ENCODE measurements at regions not wholly inside any gene's neighbourhood (a gene's known extent, or its start where the extent isn't known, plus 50 kb on each side); places are given as distances from the start of the nearest gene placed in this dataset.

DNA sequence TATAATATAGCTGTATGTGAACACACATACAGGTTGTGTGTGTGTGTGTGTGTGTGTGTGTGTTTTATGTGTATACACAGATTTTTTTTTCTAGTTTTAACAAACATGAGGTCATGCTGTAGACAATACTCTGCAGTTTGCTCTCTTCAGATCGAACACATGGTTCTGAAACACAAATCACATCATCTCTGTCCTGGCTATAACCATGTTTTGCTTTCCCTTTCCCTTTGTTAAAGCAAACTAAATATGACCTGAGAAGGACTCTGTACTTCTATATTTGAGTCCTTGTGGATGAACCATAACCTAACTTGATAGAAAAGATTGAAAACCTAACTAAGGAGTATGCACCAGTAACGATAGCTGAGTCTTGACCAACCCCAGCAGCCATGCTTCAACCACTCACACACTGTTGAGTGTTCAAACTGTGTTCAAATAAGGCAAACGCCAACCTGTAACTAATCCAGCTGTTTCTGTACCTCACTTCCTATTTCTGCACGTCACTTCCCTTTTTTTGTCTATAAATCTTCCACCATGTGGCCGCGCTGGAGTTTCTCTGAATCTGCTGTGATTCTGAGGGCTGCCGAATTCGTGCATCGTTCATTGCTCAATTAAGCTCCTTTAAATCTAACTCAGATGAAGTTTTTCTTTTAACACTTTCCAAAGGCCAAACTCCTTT is 303.8 kb downstream of the HS3ST3B1 start:
- TF ChIP-seq, protein P1, sequence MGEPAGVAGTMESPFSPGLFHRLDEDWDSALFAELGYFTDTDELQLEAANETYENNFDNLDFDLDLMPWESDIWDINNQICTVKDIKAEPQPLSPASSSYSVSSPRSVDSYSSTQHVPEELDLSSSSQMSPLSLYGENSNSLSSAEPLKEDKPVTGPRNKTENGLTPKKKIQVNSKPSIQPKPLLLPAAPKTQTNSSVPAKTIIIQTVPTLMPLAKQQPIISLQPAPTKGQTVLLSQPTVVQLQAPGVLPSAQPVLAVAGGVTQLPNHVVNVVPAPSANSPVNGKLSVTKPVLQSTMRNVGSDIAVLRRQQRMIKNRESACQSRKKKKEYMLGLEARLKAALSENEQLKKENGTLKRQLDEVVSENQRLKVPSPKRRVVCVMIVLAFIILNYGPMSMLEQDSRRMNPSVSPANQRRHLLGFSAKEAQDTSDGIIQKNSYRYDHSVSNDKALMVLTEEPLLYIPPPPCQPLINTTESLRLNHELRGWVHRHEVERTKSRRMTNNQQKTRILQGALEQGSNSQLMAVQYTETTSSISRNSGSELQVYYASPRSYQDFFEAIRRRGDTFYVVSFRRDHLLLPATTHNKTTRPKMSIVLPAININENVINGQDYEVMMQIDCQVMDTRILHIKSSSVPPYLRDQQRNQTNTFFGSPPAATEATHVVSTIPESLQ (CRISPR knock-in tag; IDR thresholded peaks at IDR 0.05): no peak
- TF ChIP-seq, protein P2, sequence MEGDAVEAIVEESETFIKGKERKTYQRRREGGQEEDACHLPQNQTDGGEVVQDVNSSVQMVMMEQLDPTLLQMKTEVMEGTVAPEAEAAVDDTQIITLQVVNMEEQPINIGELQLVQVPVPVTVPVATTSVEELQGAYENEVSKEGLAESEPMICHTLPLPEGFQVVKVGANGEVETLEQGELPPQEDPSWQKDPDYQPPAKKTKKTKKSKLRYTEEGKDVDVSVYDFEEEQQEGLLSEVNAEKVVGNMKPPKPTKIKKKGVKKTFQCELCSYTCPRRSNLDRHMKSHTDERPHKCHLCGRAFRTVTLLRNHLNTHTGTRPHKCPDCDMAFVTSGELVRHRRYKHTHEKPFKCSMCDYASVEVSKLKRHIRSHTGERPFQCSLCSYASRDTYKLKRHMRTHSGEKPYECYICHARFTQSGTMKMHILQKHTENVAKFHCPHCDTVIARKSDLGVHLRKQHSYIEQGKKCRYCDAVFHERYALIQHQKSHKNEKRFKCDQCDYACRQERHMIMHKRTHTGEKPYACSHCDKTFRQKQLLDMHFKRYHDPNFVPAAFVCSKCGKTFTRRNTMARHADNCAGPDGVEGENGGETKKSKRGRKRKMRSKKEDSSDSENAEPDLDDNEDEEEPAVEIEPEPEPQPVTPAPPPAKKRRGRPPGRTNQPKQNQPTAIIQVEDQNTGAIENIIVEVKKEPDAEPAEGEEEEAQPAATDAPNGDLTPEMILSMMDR (IDR thresholded peaks at IDR 0.05): no peak
- TF ChIP-seq, protein P3, sequence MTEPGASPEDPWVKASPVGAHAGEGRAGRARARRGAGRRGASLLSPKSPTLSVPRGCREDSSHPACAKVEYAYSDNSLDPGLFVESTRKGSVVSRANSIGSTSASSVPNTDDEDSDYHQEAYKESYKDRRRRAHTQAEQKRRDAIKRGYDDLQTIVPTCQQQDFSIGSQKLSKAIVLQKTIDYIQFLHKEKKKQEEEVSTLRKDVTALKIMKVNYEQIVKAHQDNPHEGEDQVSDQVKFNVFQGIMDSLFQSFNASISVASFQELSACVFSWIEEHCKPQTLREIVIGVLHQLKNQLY (CRISPR knock-in tag; IDR thresholded peaks at IDR 0.05): no peak
- TF ChIP-seq PRRX2 (CRISPR knock-in tag; IDR thresholded peaks at IDR 0.05): no peak
- TF ChIP-seq, protein P4, sequence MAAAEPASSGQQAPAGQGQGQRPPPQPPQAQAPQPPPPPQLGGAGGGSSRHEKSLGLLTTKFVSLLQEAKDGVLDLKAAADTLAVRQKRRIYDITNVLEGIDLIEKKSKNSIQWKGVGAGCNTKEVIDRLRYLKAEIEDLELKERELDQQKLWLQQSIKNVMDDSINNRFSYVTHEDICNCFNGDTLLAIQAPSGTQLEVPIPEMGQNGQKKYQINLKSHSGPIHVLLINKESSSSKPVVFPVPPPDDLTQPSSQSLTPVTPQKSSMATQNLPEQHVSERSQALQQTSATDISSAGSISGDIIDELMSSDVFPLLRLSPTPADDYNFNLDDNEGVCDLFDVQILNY (CRISPR knock-in tag; IDR thresholded peaks at IDR 0.05): no peak
- TF ChIP-seq, protein P5, sequence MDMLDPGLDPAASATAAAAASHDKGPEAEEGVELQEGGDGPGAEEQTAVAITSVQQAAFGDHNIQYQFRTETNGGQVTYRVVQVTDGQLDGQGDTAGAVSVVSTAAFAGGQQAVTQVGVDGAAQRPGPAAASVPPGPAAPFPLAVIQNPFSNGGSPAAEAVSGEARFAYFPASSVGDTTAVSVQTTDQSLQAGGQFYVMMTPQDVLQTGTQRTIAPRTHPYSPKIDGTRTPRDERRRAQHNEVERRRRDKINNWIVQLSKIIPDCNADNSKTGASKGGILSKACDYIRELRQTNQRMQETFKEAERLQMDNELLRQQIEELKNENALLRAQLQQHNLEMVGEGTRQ (CRISPR knock-in tag; IDR thresholded peaks at IDR 0.05): no peak
- no peak for TF ChIP-seq FOXK1 (CRISPR knock-in tag; IDR thresholded peaks at IDR 0.05)
- TF ChIP-seq, protein P6, sequence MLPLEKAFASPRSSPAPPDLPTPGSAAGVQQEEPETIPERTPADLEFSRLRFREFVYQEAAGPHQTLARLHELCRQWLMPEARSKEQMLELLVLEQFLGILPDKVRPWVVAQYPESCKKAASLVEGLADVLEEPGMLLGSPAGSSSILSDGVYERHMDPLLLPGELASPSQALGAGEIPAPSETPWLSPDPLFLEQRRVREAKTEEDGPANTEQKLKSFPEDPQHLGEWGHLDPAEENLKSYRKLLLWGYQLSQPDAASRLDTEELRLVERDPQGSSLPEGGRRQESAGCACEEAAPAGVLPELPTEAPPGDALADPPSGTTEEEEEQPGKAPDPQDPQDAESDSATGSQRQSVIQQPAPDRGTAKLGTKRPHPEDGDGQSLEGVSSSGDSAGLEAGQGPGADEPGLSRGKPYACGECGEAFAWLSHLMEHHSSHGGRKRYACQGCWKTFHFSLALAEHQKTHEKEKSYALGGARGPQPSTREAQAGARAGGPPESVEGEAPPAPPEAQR (CRISPR knock-in tag; IDR thresholded peaks at IDR 0.05): no peak

Measured in WTC11 (cell line).